Hematopoietic multipotent progenitor cell treated with erythropoietin and hydrocortisone succinate and interleukin-3 and kit ligand, for 17 days (in vitro differentiated cells): ENCODE measurements at regions not wholly inside any gene's neighbourhood (a gene's known extent, or its start where the extent isn't known, plus 50 kb on each side); places are given as distances from the start of the nearest gene placed in this dataset.
"Not testable (repeated sequence)": the region's sequence is repeated elsewhere in the genome, so short reads cannot be mapped to it uniquely, and the experiment has no call there.

Experiments
- DNase-seq: peaks from one replicate; pipeline ENCODE4 v3.0.0-alpha.2; 2015; ENCODE audit warnings: low spot score

DNA sequence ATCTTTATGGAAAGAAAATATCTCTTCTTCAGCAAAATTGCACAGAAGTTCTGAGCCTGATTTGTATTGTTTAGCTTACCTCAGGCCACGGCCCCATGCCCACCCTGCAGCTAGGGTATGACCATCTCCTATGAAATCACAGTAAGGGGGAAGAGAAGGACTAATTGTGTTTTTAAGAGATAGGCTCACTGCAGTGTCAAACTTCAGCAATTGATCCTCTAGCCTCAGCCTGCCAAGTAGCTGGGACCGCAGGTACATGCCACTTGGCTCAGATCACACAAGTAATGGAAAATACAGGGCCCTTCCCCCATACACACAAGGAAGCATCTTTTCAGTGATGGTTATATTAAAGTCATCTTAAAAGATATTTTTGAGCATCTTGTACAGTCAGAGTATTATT, 60.0 kb downstream of the DMAC1 start:
- DNase-seq = no peak

- DNase-seq = no peak
Measured at GRCh38 chr9:7735311-7735710, 64.3 kb downstream of the DMAC1 start.

- DNase-seq = no peak
Measured at GRCh38 chr9:7730164-7730445, 69.5 kb downstream of the DMAC1 start.

- DNase-seq = no peak
Measured at GRCh38 chr9:7729371-7730163, 70.0 kb downstream of the DMAC1 start.

GRCh38 chr9:7721291-7721690, 78.3 kb downstream of the DMAC1 start:
- DNase-seq = no peak

DNA sequence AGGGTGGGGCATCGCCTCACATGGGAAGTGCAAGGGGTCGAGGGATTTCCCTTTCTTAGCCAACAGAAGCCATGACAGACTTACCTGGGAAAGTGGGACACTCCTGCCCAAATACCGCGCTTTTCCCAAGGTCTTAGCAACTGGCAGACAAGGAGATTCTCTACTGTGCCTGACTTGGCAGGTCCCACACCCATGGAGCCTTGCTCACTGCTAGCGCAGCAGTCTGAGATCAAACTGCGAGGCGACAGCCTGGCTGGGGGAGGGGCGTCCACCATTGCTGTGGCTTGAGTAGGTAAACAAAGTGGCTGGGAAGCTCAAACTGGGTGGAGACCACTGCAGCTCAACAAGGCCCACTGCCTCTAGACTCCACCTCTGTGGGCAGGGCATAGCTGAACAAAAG, 86.5 kb downstream of the DMAC1 start:
- not testable (repeated sequence) for DNase-seq

- no peak for DNase-seq
Measured at GRCh38 chr9:7710686-7711085, 88.9 kb downstream of the DMAC1 start.

DNA sequence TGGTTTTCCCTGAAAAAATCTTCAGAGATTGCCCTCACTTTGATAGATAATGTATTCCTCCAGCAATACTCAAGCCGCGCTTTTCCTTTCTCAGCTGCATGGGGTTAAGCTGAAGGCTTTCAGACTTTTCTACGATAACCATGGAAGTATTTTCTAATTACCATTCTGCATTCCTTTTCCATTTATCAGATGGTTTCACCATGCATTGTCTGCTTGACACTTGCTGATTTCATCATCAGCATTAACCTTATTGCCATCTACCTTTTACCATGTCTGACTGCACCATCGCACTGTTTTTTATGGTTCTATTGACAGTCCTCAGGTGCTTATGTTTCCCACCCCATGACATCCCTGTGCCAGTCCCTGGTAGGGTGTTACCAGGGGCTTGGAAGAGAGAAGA, 91.6 kb downstream of the DMAC1 start:
- DNase-seq = no peak

GRCh38 chr9:7704543-7704942, 95.0 kb downstream of the DMAC1 start:
- DNase-seq = no peak

GRCh38 chr9:7691909-7692308, 107.7 kb downstream of the DMAC1 start:
- DNase-seq = no peak

DNA sequence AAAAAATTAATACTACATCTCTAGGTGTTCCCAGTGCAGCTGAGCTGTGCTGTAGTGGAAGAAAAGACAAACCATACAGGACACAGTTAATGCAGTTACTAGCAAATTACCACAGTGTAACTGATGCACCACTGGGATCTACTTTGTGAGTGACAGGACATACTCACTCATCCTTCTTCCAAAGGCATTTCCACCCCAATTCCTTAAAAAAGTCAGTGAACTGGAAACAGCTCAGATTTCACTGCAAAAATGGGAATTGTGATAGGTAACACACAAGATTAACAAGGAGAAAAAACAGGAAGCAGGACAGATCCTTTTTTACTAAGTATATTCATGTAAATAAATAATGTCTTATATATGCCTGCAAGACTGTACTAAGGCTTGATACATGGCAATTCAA, 109.6 kb downstream of the DMAC1 start:
- DNase-seq = no peak

- no peak for DNase-seq
Measured at GRCh38 chr9:7688626-7689025, 111.0 kb downstream of the DMAC1 start.

DNA sequence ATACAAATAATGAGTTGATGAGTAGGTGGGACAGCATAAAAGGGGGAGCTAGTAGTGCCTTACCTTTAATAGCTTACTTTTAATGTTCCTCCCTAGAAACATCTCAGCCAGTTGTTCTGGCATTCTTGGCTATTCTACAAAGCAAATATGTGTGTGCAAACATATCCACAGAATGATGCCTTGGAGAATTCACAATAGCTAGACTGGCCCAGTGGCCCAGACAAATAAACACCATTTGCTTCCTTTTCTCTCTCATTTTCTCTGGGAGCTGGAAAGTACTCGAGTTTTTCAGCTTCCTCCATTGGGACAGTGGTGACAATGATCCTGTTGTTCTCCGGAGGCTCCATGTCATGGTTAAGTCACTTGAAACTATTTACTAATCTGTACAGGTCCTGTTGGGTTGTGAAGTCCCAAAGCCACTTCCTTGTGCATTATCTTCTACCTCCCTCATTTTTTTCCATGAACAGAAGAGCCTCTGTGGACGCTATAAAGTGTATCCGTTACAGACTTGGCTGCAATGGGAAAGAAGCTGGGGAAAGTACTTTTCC, 122.9 kb downstream of the DMAC1 start:
- DNase-seq = no peak

DNA sequence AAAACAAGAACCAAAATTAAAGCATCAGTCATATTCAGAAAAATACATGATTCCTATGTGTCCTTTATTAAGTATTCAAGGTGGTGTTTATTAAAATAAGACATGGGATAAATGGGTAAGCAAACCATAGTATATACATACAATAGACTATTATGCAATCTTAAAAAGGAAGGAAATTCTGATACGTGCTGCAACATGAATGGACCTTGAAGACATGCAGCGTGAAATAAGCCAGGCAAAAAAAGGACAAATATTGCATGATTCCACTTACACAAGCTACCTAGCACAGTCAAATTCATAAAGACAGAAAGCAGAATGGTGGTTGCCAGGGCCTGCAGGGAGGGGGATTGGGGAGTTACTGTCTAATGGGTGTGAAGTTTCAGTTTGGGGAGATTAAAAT, 127.7 kb downstream of the DMAC1 start:
- no peak for DNase-seq

GRCh38 chr9:7668541-7668940, 131.0 kb downstream of the DMAC1 start:
- DNase-seq = no peak

- no peak for DNase-seq
Measured at GRCh38 chr9:7665874-7666273, 133.7 kb downstream of the DMAC1 start.

DNA sequence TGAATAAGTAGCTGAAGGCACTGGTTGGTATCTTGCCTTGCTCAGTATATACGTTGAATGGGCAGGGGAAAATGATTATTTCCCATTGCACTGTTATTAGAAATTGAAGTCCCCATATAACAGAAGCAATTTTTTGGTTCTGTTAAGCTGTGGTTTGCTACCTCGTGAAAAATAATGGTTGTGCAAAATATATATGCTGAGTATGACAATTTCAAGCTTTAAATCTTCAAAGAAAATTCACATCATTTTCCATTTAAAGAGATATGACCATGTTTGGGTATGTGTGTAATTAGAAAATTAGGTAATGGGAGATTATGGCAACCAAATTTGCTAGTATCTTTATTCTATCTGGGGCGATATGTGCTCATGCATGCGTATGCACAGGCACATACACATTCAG, 139.8 kb downstream of the DMAC1 start:
- no peak for DNase-seq

GRCh38 chr9:7656636-7657035, 142.9 kb downstream of the DMAC1 start:
- DNase-seq = no peak

DNA sequence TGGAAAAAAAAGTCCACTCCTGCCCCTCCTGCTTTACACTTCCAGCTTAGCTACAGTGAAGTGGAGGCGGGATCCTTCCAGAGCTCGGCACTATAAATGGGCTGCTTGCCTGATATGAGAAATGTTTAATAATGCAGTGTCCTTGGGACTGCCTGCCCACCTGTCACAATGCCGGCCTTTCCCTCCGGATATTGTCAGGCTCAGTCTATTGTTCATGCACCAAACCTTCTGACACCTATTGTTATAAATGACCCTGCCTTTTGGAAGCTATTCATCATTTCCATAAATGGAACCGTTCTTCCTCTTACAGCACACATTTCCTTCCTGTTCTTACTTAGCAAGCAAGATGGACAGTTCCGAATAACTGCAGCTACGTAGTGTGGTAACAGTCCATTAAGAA, 146.3 kb downstream of the DMAC1 start:
- DNase-seq = no peak

GRCh38 chr9:7640231-7640630, 159.3 kb downstream of the DMAC1 start:
- DNase-seq = no peak

- DNase-seq = no peak
Measured at GRCh38 chr9:7639471-7639870, 160.1 kb downstream of the DMAC1 start.

GRCh38 chr9:7636838-7637467, 162.6 kb downstream of the DMAC1 start:
- no peak for DNase-seq

DNA sequence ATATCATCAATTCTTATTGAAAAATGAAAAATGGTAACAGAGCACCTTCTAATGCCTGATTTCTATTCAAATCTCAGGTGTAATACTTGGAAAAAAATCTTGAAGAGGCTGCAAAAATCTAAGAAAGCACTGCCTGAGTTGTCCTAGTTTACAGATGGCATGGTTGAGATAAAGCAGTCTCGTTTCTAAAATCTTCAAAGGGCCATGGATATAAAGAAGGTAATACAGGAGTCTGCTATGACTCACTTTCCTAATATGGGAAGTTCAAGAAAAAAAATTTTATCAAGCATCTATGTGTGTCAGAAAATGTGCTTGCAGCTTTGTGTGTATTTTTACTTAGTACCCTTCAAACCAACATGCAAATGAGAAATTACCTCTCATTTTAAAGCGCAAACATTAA, 163.3 kb downstream of the DMAC1 start:
- DNase-seq = no peak

DNA sequence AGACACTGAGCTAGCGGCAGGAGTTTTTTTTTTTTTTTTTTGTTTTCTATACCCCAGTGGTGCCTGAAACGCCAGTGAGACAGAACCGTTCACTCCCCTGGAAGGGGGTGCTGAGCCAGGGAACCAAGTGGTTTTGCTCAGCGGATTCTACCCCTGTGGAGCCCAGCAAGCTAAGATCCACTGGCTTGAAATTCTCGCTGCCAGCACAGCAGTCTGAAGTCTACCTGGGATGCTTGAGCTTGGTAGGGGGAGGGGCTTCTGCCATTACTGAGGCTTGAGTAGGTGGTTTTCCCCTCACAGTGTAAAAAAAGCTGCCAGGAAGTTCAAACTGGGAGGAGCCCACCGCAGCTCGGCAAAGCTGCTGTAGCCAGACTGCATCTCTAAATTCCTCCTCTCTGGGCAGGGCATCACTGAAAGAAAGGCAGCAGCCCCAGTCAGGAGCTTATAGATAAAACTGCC, 173.0 kb downstream of the DMAC1 start:
- not testable (repeated sequence) for DNase-seq
